ENCODE measurements at regions not wholly inside any gene's neighbourhood (a gene's known extent, or its start where the extent isn't known, plus 50 kb on each side); places are given as distances from the start of the nearest gene placed in this dataset.
"Not testable (repeated sequence)": the region's sequence is repeated elsewhere in the genome, so short reads cannot be mapped to it uniquely, and the experiment has no call there.

DNA sequence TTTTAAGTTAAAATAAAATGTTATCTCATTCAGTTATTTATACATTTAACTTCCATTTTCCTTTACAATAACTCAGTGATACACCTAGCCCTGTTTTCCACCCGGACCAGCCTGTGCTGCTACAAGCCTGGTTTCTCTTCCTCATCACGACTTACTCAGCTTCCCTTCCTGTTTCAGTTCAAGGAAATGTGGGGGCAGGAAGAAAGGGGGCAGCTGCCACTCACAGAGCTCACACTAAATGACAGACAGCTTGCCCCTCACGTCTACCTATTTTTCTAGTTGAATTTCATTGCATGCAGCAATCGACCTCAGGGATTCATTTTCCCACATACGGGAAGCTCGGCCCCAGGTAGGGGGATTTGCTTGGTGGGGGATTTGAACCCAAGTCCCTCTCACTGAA is 442.6 kb downstream of the TMEM121 start:
- not testable (repeated sequence) for DNase-seq (ENCODE audit: low spot score)

DNA sequence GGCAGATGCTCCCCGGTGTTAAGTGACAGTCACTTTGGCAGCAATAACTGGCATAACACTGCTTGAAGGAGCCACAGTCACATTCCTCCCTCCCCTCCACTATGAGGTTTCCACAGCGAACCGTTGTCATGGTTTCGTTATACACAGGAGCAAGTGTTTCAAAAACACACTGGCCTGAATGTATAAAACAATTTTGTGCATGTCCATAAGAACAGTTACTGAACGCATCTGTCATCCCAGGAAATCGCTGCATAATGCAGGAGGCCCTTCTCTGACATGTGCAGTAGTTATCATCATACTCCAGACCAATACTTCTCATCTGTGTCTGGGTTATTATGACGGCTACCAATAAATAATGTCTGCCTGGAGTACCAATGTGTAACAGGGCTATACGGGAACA is 444.4 kb downstream of the TMEM121 start:
- DNase-seq (ENCODE audit: low spot score) = not testable (repeated sequence)

DNA sequence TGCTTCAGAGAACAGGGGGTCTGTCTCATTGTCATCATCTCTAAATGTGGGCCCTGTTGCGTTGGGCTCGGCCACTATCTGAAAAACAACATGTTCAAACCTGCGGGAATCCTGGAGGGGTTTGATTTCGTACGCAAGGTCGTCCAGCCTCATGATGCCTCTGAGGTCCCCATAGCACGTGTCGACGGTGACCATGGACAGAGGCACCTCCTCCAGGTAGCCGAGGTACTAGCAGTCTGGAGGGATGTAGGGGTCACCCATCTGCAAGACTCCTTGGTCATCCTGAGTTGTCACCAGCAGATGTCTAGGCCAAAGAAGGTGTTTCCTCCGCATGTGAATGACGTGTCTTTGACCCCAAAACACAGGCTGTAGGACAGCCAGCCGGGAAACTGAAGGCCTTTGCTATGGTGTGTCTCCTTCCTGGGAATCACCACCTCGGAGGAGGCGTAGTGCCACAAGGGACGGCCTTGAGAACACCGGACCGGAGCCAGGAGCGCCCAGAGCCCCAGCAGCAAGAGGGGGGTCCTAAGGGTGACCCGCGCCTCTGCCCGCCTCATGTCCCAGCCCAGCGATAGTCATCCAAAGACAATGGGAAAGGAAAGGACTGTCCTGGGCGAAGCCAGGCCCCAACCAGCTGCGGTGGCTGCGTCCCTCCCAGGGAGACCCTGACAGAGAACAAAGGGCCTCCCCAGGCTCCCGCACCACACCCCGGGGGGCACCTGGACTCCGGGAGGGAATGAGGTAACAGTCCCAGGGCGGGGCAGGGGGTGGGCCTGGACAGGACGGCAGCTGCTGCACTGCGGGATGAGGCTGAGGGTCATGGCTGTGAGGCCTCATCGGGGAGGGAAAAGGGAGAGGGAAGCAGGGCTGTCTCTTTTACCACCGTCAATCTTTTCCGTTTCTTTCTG is 445.5 kb downstream of the TMEM121 start:
- DNase-seq (ENCODE audit: low spot score) = no peak

DNA sequence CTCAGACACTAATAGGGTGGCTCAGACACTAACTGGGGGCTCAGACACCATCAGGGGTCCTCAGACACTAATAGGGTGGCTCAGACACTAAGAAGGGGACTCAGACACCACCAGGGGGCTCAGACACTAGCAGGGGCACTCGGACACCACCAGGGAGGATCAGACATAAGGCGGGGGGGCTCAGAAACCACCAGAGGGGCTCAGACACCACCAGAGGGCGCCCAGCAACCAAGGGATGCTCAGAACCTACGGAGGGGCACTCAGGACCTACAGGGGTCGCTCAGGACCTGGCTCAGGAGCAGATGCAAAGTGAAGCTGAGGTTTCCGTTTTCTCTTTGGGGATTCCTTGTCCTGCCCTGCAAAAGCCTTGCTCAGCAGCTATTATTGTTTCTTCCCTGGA is 448.5 kb downstream of the TMEM121 start:
- no peak for DNase-seq (ENCODE audit: low spot score)

DNA sequence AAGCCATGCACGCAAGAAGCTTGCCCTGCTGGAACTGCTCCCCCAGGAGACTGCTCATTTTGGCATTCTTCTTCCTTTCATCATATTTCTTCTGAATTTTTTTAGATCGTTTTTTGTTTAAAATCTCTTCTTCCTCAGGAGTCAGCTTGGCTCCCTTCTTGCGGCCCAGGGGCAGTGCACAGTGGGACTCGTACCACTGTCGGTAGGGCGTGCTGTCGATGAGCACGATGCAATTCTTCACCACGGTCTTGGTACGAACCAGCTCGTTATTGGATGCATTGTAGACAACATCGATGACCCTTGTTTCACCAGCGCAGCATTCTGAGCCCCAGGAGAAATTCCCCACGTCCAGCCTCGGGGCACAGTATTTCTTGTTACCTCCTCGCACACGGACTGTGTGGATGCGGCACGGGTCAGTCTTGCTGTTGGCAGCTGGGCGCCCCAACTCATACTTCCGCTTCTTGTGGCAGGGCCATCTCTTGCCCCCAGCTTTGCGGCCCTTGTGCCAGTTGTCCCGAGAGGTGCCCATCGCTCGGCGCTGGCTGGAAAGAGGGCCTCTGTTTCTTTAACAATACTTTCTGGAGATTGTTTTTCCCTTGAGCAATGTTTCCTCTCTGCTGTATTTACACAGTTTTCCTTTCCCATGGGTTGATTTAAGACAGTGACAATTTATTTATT is 452.4 kb downstream of the TMEM121 start:
- no peak for DNase-seq (ENCODE audit: low spot score)

DNA sequence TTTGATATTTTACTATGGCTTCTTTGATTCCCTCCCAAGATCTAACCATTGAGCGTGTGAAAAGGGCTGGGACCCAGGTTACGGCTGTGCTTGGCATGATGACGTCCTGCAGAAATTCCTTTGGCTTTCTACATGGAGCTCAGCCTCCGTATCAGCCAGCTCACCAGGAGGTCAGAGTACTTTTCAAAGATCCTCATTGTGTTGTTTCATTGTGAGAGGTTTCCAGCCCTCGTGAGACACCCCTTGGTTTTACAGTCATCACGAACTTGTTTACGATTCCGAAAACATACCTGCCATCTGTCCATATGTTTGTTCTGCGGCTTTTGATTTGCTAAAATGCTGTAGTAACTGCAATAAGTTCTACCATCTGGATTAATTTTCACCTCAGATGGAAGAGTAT is 453.1 kb downstream of the TMEM121 start:
- DNase-seq (ENCODE audit: low spot score) = no peak

DNA sequence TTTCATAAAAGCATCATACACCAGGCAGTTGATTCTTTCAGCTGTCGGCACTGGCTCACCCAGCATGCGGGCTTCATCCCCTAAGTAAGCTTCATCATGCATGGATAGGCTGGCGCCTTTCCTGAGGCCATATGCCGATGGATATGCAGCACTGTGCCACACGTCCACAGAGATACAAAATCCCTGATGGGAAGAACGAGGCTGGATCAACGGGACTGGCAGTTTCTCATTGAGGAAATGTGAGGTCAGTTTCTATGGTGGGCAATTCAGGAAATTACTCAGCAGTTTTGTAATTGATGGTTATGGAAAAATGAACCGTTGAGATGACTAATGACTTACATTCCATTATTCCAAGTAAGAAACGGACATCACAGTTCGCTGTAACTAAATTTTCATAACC is 453.8 kb downstream of the TMEM121 start:
- no peak for DNase-seq (ENCODE audit: low spot score)

DNA sequence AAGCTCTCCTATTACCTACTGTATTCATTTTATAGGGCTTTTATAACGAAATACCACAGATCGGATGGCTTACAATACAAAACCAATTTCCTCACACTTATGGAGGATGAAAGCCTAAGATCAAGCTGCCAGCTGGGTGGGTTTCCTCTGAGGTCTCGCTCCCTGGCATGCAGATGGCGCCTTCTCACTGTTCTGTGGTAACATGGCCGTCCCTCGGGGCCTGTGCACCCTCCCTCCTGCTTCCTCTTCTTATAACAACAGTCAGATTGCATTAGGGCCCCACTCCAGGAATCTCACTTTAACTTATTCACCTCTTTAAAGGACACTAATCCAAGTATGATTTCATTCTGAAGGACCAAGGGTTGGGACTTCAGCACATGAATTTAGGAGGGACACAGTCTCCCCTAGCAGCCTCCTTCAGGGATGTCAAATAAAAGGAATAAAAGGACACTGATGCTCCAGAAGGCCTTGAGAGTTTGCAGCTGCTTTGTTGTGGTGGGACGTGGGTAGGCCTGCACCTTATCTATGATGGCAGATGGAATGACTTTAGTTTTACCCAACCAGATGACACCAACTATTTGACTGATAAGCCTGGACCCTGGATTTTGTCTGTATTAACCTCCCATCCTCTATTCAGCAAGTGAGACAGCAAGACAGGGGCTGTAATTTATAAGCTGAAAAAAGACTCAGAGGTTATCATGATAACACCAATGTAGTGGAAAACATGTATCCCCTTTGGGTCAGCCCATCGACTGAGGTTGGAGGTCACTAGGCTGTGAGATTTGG is 455.3 kb downstream of the TMEM121 start:
- DNase-seq (ENCODE audit: low spot score) = not testable (repeated sequence)

DNA sequence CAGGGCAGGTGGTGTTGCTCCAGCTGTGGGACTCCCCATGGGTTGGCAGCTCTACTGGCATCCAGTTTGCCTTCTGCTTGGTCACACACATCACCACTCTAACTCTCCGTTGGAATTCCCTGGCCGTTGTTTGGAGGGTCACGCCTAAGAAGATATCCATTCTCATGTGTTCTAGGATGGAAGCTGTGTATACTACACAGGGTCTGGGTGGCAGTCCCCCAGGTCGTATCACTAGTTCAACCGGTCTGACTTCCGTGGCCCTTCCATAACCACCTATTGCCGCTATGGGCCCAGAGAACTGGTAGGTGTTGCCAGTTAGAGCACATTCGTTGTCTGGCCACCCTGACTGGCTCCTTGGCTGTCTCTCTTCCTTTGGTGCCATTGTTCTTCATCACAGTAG is 456.3 kb downstream of the TMEM121 start:
- no peak for DNase-seq (ENCODE audit: low spot score)

DNA sequence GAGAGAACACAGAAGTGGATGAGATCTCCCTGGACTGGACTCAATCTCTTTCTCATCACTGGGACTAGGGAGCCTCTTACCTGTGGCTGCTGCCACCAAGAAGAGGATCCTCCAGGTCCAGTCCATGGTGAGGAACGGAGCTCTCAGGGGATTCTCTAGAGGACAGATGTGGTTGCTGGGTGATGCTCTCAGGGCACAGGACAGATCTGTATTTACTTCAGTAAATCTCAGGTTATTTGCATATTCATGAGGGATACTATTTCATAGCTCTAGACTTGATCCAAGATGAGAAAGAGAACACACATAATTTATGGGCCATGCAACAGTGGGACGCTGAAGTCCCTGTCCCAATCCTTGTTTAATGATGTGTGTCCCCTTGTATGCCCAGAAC is 460.5 kb downstream of the TMEM121 start:
- no peak for DNase-seq (ENCODE audit: low spot score)

DNA sequence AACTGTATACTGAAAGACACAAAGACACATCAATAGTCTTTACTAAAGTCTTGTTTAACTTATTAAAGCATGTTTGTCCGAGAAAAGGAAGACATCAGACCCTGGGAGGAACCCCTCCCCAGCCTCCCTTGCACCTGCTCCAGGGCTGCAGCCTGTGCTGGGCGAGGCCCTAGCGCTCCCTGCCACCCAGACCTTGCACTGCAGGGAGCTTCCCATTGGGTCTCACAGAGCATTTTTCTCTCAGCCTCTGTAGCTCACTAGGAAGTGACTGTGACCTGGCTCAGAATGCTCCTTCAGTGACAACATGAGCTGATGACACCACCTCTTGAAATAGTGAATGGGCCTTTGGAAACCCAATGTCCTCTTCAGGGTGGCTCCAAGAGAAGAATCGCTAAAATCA is 461.2 kb downstream of the TMEM121 start:
- no peak for DNase-seq (ENCODE audit: low spot score)

DNA sequence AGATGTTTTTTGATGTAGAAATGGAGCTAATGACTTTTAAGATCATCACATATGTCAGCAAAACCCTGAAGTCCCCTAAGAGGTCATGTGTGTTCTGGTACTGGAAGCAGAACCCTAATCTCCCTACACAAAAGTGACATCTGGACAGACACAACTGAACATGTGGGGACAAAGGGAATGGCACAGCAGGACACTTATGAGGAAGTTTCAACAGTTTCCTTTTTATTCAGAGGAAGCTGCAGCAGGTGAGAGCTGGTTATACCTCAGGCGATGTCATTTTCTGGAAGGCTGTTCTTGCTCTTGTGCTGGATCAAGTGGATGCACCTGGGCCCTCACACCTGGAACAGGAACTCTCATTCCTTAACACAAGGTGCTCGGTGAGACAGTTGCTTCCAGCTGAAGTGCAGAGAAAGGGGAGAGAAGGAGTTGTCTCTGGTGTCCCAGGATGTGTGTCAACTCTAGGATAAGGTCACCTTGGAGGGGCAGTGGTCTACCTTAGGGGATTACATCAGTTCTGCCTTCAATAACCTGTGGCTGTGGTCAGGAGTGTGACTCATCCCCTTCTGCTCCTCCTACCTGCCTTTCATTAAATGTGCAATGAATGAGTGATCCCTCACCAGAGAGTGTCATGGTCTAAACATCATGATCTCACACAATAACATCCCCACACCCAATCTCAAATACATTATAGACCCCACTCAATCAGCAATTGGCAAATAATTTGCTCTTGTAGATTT is 463.4 kb downstream of the TMEM121 start:
- no peak for DNase-seq (ENCODE audit: low spot score)

DNA sequence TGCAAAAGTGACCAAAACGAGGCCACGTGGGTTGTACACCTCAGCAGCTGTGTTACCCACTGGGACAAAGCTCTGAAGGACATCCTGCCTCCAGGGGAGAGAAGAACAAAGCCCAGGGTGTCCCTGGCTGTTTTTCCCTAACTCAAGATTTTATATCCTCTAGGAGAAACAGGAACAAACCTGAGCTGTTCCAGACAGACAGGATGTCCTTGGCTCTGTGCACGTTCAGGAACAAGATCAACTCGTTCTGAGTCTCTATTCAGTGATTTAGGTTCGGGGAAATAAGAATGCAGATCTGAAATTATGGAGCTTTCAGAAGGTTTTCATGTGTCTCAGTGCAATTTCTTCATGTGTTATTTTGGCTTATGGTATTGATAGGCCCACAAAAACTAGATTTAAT is 465.3 kb downstream of the TMEM121 start:
- DNase-seq (ENCODE audit: low spot score) = not testable (repeated sequence)

DNA sequence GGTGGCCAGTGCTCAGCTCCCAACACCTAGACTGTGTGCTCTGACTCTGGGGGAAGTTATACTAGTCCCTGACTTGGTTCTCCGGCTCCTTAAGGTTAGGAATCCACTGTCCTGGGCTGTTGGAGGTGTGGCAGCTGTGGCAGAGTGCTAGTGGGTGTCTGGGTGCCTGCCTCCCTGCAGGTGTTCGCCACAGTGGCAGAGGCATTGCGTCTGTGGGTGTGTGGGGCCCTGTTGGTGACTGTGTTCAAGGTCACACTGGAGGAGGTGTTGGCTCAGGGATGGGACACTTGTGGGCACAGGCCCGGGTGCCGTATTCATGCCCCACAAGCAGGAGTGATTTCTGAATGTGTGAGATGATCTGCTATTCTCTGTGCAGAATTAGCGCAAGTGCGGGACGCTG is 467.4 kb downstream of the TMEM121 start:
- DNase-seq (ENCODE audit: low spot score) = no peak

DNA sequence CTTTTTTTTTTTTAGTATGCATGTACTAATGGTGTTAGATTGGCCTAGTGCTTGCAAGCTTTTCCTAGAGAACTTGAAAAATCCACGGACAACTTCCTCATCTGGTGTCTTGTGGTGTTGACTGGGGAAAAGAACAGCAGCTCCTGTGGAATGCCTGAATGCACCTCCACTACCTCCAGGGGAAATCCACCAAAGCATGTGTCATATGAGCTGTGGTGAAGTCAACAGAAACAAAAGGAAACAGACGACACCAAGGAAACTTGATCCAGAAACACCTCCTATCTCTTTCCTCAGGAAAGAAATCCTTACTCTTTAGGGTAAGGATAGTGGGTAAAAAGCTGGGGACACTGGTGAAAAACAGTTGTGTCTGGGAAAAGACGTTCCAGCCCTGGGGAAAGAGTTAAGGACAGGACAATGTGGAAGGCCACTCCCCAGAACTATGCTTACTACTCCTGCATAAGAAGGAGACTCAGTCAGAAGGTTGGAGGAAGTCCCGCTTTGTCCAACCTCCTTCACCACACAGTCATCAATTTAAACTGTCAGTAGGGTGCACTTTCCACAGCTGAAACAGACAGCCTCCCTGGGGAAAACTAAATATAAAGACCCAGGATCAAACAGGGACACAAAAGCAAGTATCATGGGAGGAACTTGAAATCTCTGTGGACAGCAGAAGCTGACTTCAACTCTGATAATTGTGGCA is 468.8 kb downstream of the TMEM121 start:
- DNase-seq (ENCODE audit: low spot score) = not testable (repeated sequence)

DNA sequence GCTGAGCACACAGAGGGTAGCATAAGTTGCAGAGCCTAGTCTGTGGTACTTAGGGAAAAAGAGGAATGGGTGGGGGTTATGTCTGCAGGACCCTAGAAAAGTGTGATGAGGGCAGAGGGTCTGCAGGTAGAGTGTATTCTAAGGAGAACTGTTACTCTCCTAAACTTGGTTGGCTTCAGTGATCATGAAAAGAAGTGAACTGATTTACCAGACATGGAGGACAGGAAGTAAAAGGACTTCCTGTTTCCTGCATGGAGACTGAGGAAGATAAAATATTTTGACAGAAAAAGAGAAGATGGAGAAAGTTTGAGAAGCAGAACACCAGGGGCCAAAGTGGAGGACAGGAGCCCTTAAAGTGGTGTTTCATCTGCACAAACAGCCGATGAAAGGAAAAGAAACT is 472.2 kb downstream of the TMEM121 start:
- not testable (repeated sequence) for DNase-seq (ENCODE audit: low spot score)

DNA sequence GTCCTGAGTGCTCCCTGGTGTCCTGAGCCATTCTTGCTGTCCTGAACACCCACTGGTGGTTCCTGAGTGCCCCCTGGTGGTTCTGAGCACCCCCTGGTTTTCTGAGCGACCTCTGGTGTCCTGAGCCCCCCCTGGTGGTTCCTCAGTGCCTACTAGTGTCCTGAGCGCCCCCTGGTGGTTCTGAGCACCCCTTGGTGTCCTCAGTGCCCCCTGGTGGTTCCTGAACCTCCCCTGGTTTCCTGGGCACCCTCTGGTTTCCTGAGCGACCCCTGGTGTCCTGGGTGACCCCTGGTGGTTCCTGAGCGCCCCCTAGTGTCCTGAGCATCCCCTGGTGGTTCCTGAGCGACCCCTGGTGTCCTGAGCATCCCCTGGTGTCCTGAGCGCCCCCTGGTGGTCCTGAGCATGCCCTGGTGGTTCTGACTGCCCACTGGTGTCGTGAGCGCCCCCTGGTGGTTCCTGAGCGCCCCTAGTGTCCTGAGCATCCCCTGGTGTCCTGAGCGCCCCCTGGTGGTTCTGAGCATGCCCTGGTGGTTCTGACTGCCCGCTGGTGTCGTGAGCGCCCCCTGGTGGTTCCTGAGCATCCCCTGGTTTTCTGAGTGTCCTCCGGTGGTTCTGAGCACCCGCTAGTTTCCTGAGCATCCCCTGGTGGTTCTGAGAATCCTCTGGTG is 473.1 kb downstream of the TMEM121 start:
- no peak for DNase-seq (ENCODE audit: low spot score)

DNA sequence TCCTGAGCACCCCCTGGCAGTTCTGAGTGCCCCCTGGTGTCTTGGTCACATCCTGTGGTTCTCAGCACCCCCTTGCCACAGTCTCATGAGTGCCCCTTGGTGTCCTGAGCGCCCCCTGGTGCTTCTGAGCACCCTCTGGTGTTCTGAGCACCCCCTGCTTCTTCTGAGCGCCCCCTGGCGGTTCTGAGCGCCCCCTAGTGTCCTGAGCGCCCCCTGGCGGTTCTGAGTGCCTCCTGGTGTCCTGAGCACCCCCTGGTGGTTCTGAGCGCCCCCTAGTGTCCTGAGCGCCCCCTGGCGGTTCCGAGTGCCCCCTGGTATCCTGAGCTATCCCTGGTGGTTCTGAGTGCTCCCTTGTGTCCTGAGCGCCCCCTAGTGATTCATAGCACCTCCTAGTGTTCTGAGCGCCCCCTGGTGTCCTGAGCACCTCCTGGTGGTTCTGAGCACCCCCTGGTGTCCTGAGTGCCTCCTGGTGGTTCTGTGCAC is 473.7 kb downstream of the TMEM121 start:
- DNase-seq (ENCODE audit: low spot score) = not testable (repeated sequence)

DNA sequence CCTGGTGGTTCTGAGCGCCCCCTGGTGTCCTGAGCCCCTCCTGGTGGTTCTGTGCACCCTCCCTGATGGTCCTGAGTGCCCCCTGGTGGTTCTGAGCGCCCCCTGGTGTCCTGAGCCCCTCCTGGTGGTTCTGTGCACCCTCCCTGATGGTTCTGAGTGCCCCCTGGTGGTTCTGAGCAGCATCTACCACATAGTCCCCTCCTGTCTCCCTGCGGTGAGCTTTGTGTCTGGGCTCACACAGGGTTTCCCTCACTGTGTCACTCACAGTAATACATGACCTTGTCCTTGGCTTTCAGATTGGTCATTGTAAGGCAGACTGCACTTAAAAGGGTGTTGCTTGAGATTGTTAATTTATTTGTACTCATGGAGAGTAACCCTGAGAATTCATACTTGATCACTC is 474.9 kb downstream of the TMEM121 start:
- DNase-seq (ENCODE audit: low spot score) = not testable (repeated sequence)

DNA sequence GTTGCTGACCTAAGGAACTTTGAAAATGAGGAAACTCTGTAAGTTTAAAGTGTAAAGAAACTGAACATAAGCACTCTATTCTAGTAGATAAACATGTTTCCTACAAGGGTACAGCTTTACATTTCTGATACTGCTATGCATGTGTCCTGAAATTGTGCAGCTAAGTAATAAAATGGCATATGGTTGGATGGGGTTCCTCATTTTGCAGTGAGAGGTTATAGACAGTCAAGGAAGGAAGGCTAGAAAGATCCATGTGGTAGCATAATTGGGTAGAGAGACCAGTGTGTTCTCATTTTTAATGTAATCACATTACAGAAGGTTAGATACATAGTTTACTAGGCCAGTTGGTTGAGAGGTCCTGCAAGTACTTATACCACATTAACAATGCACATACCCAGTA is 477.0 kb downstream of the TMEM121 start:
- no peak for DNase-seq (ENCODE audit: low spot score)
